ENCODE measurements at regions not wholly inside any gene's neighbourhood (a gene's known extent, or its start where the extent isn't known, plus 50 kb on each side); places are given as distances from the start of the nearest gene placed in this dataset.

DNA sequence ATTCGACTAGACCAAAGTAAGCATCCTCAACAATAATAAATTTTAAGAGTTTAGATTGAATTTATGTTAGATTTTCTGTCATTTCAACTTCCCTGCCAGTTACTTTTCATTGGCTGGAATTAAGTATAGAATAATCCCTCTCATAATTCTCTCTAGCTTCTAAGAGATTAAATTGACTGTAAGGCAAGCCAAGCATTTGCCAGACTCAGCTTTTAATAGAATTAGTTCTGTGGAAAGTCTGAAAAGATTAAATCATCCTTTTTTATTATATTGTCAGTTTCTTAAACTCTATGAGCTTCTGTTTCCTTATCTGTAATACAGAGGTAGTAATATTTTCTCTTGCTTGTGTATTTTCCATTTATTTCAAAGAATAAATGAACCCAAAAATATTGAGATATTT is 77.9 kb upstream of the ZNF804A start:
- Histone ChIP-seq H2AFZ (ENCODE audit: low read depth, low read length) (no peak overlapping the region), H3F3A (ENCODE audit: insufficient read depth, low read length, poor library complexity, severe bottlenecking) (no peaks in the 10 kb centered on the region), H3K4me3 (ENCODE audit: low read length) (no peak overlapping the region), H4K20me1 (ENCODE audit: insufficient read depth) (no peaks in the 10 kb centered on the region), H3K79me2 (replicated peaks; ENCODE audit: insufficient read depth, low read length) (no peaks in the 10 kb centered on the region), H3K9ac (ENCODE audit: low read length) (no peak overlapping the region), H3K27me3 (ENCODE audit: insufficient read depth, low read depth, low read length) (no peaks in the 10 kb centered on the region), H3K9me3 (ENCODE audit: low read length) (no peaks in the 10 kb centered on the region), H3K36me3 (ENCODE audit: insufficient read depth, low read length) (no peaks in the 10 kb centered on the region), H3K9me2 (ENCODE audit: insufficient read depth, low read length) (no peaks in the 10 kb centered on the region), H3K27ac (ENCODE audit: low read length) (no peak overlapping the region), H3K4me2 (ENCODE audit: low read length) (no peak overlapping the region)
- no peak for TF ChIP-seq TAF1 (IDR thresholded peaks at IDR 0.05; ENCODE audit: low read depth)
- no peak for TF ChIP-seq RAD21 (conservative IDR thresholded peaks at IDR 0.05)
- TF ChIP-seq EZH2 (IDR thresholded peaks at IDR 0.05; ENCODE audit: borderline replicate concordance, insufficient read depth, low read length, poor library complexity, severe bottlenecking): no peak
- no peak for TF ChIP-seq EP300 (conservative IDR thresholded peaks at IDR 0.05; ENCODE audit: poor library complexity, severe bottlenecking)
- TF ChIP-seq MXI1 (conservative IDR thresholded peaks at IDR 0.05; ENCODE audit: poor library complexity, severe bottlenecking): no peak
- TF ChIP-seq, protein P1, sequence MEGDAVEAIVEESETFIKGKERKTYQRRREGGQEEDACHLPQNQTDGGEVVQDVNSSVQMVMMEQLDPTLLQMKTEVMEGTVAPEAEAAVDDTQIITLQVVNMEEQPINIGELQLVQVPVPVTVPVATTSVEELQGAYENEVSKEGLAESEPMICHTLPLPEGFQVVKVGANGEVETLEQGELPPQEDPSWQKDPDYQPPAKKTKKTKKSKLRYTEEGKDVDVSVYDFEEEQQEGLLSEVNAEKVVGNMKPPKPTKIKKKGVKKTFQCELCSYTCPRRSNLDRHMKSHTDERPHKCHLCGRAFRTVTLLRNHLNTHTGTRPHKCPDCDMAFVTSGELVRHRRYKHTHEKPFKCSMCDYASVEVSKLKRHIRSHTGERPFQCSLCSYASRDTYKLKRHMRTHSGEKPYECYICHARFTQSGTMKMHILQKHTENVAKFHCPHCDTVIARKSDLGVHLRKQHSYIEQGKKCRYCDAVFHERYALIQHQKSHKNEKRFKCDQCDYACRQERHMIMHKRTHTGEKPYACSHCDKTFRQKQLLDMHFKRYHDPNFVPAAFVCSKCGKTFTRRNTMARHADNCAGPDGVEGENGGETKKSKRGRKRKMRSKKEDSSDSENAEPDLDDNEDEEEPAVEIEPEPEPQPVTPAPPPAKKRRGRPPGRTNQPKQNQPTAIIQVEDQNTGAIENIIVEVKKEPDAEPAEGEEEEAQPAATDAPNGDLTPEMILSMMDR (IDR thresholded peaks at IDR 0.05; ENCODE audit: poor library complexity, severe bottlenecking): no peak
- no peak for TF ChIP-seq POLR2AphosphoS5 (IDR thresholded peaks at IDR 0.05)

DNA sequence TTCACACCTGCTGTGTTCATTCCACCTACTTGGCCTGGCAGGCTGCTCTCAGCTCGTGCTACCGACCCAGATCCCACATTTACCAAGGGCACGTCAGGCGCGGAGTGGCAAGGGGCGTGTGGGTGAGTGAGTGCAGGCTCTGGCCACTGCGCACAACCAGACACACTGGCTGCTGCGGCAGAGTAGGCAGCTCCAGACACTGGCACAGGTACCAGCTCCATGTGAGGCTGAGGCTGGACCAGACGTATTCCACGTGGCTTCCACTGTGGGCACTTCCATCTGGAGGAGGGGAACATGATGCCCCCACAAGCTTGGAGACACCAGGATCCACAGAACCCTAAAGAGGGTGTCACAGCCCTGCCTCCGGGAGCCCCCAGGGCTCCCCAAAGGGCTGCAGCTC is 74.6 kb upstream of the ZNF804A start:
- H3K9me3 ChIP-seq (ENCODE audit: low read length): peaks cover 7% of the 10 kb centered on the region
- no peak overlapping the region for H3K4me2 ChIP-seq (ENCODE audit: low read length)
- H3K79me2 ChIP-seq (replicated peaks; ENCODE audit: insufficient read depth, low read length): no peaks in the 10 kb centered on the region
- no peaks in the 10 kb centered on the region for H3K9me2 ChIP-seq (ENCODE audit: insufficient read depth, low read length)
- H3K27ac ChIP-seq (ENCODE audit: low read length): no peak overlapping the region
- no peak overlapping the region for H3K4me3 ChIP-seq (ENCODE audit: low read length)
- H3K9ac ChIP-seq (ENCODE audit: low read length): no peak overlapping the region
- no peak for TF ChIP-seq POLR2AphosphoS5 (IDR thresholded peaks at IDR 0.05)
- no peak for TF ChIP-seq EZH2 (IDR thresholded peaks at IDR 0.05; ENCODE audit: borderline replicate concordance, insufficient read depth, low read length, poor library complexity, severe bottlenecking)
- TF ChIP-seq EP300 (conservative IDR thresholded peaks at IDR 0.05; ENCODE audit: poor library complexity, severe bottlenecking): no peak
- no peak for TF ChIP-seq RAD21 (conservative IDR thresholded peaks at IDR 0.05)
- no peak for TF ChIP-seq MXI1 (conservative IDR thresholded peaks at IDR 0.05; ENCODE audit: poor library complexity, severe bottlenecking)
- TF ChIP-seq, protein P1 (IDR thresholded peaks at IDR 0.05; ENCODE audit: poor library complexity, severe bottlenecking): no peak
- no peak for TF ChIP-seq SMC3 (conservative IDR thresholded peaks at IDR 0.05; ENCODE audit: poor library complexity)
- TF ChIP-seq, protein P2, sequence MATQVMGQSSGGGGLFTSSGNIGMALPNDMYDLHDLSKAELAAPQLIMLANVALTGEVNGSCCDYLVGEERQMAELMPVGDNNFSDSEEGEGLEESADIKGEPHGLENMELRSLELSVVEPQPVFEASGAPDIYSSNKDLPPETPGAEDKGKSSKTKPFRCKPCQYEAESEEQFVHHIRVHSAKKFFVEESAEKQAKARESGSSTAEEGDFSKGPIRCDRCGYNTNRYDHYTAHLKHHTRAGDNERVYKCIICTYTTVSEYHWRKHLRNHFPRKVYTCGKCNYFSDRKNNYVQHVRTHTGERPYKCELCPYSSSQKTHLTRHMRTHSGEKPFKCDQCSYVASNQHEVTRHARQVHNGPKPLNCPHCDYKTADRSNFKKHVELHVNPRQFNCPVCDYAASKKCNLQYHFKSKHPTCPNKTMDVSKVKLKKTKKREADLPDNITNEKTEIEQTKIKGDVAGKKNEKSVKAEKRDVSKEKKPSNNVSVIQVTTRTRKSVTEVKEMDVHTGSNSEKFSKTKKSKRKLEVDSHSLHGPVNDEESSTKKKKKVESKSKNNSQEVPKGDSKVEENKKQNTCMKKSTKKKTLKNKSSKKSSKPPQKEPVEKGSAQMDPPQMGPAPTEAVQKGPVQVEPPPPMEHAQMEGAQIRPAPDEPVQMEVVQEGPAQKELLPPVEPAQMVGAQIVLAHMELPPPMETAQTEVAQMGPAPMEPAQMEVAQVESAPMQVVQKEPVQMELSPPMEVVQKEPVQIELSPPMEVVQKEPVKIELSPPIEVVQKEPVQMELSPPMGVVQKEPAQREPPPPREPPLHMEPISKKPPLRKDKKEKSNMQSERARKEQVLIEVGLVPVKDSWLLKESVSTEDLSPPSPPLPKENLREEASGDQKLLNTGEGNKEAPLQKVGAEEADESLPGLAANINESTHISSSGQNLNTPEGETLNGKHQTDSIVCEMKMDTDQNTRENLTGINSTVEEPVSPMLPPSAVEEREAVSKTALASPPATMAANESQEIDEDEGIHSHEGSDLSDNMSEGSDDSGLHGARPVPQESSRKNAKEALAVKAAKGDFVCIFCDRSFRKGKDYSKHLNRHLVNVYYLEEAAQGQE (IDR thresholded peaks at IDR 0.05; ENCODE audit: borderline replicate concordance): no peak
- TF ChIP-seq TAF1 (IDR thresholded peaks at IDR 0.05; ENCODE audit: low read depth): no peak
- H4K20me1 ChIP-seq (ENCODE audit: insufficient read depth): no peaks in the 10 kb centered on the region
- H3F3A ChIP-seq (ENCODE audit: insufficient read depth, low read length, poor library complexity, severe bottlenecking): no peaks in the 10 kb centered on the region
- no peak overlapping the region for H2AFZ ChIP-seq (ENCODE audit: low read depth, low read length)
- H3K27me3 ChIP-seq (ENCODE audit: insufficient read depth, low read depth, low read length): no peaks in the 10 kb centered on the region
- H3K36me3 ChIP-seq (ENCODE audit: insufficient read depth, low read length): no peaks in the 10 kb centered on the region
